Sigmoid colon (tissue), 6 donors: ENCODE measurements at regions not wholly inside any gene's neighbourhood (a gene's known extent, or its start where the extent isn't known, plus 50 kb on each side); places are given as distances from the start of the nearest gene placed in this dataset.

Source experiments
- DNase-seq: peaks from one replicate; pipeline ENCODE4 v3.0.0-alpha.2; 2019
- H3K27ac ChIP-seq, 4 donors: fragments of 200-600 bp; sonication (generic); one replicate each; pipeline ENCODE4 v1.5.1; 2016 to 2019; ENCODE audit warnings: mild to moderate bottlenecking in 1 of 4
- H3K27me3 ChIP-seq, 3 donors: fragments of 200-600 bp; sonication (generic); one replicate each; pipeline ENCODE4 v1.5.1; 2019; ENCODE audit warnings: mild to moderate bottlenecking in 1 of 3
- H3K36me3 ChIP-seq, 4 donors: fragments of 200-600 bp; sonication (generic); one replicate each; pipeline ENCODE4 v1.5.1; 2016 to 2019
- H3K4me1 ChIP-seq, 4 donors: fragments of 200-600 bp; sonication (generic); one replicate each; pipeline ENCODE4 v1.5.1; 2017 to 2019
- H3K4me3 ChIP-seq, 4 donors: fragments of 200-600 bp; sonication (generic); one replicate each; pipeline ENCODE4 v1.5.1; 2017 to 2019; ENCODE audit warnings: mild to moderate bottlenecking in 2 of 4, moderate library complexity in 1 of 4
- H3K9me3 ChIP-seq, 4 donors: fragments of 200-600 bp in 3 of 4; sonication (generic) in 3 of 4; one replicate each; pipeline versions ENCODE4 v1.5.1 to v1.6.1; 2013 to 2019
- CTCF ChIP-seq, 4 experiments: fragments of 450-650 bp in 3 of 4; fragments of 200-600 bp in 1 of 4; IDR thresholded peaks; one replicate each; pipeline ENCODE4 v1.5.1; 2016 to 2019; ENCODE audit warnings: antibody characterized with exemption in 4 of 4, mild to moderate bottlenecking in 3 of 4, moderate library complexity in 2 of 4
- EP300 ChIP-seq, 4 donors: sonication (generic); formaldehyde crosslinking; IDR thresholded peaks; one replicate each; pipeline ENCODE4 v1.6.1; 2017; ENCODE audit warnings: antibody characterized with exemption in 4 of 4
- POLR2A ChIP-seq, 2 donors: fragments of 450-650 bp; IDR thresholded peaks; one replicate each; pipeline ENCODE4 v1.6.1; 2016; ENCODE audit warnings: antibody characterized with exemption in 2 of 2, mild to moderate bottlenecking in 2 of 2, moderate library complexity in 2 of 2
- POLR2AphosphoS5 ChIP-seq, 4 donors: sonication (generic); formaldehyde crosslinking; IDR thresholded peaks; one replicate each; pipeline ENCODE4 v1.6.1; 2017; ENCODE audit warnings: antibody characterized with exemption in 4 of 4
- WGBS, 2 donors: extraction: QIAGEN DNeasy Blood & Tissue Kit; methylation state at CpG; one replicate each; pipeline ENCODE4 v1.1.7; 2013; 5-methylcytosine and 5-hydroxymethylcytosine counted together
- intact Hi-C: fragments of 100-400 bp; cut with DNase I; formaldehyde crosslinking; loops from one replicate; pipeline ENCODE4 v1.15.1; 2023
- donor health status: healthy with polysubstance abuse.
- donor health status: healthy.

GRCh38 chr16:87065446-87066132, 251.6 kb downstream of the C16orf95 start:
- Histone ChIP-seq H3K36me3 (no peaks in the 10 kb centered on the region), H3K4me3 (no peak overlapping the region), H3K27ac (no peak overlapping the region), H3K4me1 (no peaks in the 10 kb centered on the region), H3K27me3 (peaks cover 0 to 97% (median 43%) of the 10 kb centered on the region in 3 donors), H3K9me3 (no peaks in the 10 kb centered on the region)
- no peak for TF ChIP-seq POLR2A (IDR thresholded peaks at IDR 0.05)
- TF ChIP-seq CTCF (IDR thresholded peaks at IDR 0.05) = no peak
- TF ChIP-seq EP300 (IDR thresholded peaks at IDR 0.05) = no peak
- TF ChIP-seq POLR2AphosphoS5 (IDR thresholded peaks at IDR 0.05) = no peak
- 43 to 51% methylated on average over 14 of the region's 14 CpGs for WGBS, 2 donors
- intact Hi-C loops = loop anchor here (10.0 kb wide), 1 partner anchor 209 kb away; no protein-coding TSS in a partner anchor
- DNase-seq = peak; percentile 32

- intact Hi-C loops = loop anchor here (10.0 kb wide), 1 partner anchor 208 kb away; no protein-coding TSS in a partner anchor
- WGBS, 2 donors = 86 to 87% methylated on average over 30 of the region's 30 CpGs
- Histone ChIP-seq H3K36me3 (no peaks in the 10 kb centered on the region), H3K27me3 (peaks cover 0 to 93% (median 50%) of the 10 kb centered on the region in 3 donors), H3K27ac (no peak overlapping the region), H3K9me3 (no peaks in the 10 kb centered on the region), H3K4me3 (no peak overlapping the region), H3K4me1 (no peaks in the 10 kb centered on the region)
- DNase-seq = peak; percentile 53
- no peak for TF ChIP-seq EP300 (IDR thresholded peaks at IDR 0.05)
- TF ChIP-seq CTCF (IDR thresholded peaks at IDR 0.05) = no peak
- no peak for TF ChIP-seq POLR2AphosphoS5 (IDR thresholded peaks at IDR 0.05)
- no peak for TF ChIP-seq POLR2A (IDR thresholded peaks at IDR 0.05)
Observed at GRCh38 chr16:87066133-87067002, 250.8 kb downstream of the C16orf95 start.

GRCh38 chr16:87067003-87067556, 250.1 kb downstream of the C16orf95 start:
- Histone ChIP-seq H3K36me3 (no peaks in the 10 kb centered on the region), H3K27ac (no peak overlapping the region), H3K9me3 (no peaks in the 10 kb centered on the region), H3K4me3 (no peak overlapping the region), H3K4me1 (no peaks in the 10 kb centered on the region), H3K27me3 (peaks cover 0 to 88% (median 50%) of the 10 kb centered on the region in 3 donors)
- 75 to 86% methylated on average over 24 of the region's 24 CpGs for WGBS, 2 donors
- intact Hi-C loops = loop anchor here (10.0 kb wide), 1 partner anchor 208 kb away; no protein-coding TSS in a partner anchor
- peak; percentile 47 for DNase-seq
- TF ChIP-seq EP300 (IDR thresholded peaks at IDR 0.05) = no peak

- H3K4me1 ChIP-seq = no peaks in the 10 kb centered on the region
- peaks cover 0 to 78% (median 42%) of the 10 kb centered on the region in 3 donors for H3K27me3 ChIP-seq
- no peaks in the 10 kb centered on the region for H3K36me3 ChIP-seq
- H3K4me3 ChIP-seq = no peak overlapping the region
- DNase-seq = peak; percentile 22
- 78 to 83% methylated on average over 40 of the region's 40 CpGs for WGBS, 2 donors
- intact Hi-C loops = loop anchor here (10.0 kb wide), 1 partner anchor 207 kb away; no protein-coding TSS in a partner anchor
- H3K9me3 ChIP-seq = no peaks in the 10 kb centered on the region
- TF ChIP-seq EP300 (IDR thresholded peaks at IDR 0.05) = no peak
- TF ChIP-seq CTCF (IDR thresholded peaks at IDR 0.05) = no peak
- no peak for TF ChIP-seq POLR2AphosphoS5 (IDR thresholded peaks at IDR 0.05)
- TF ChIP-seq POLR2A (IDR thresholded peaks at IDR 0.05) = no peak
- H3K27ac ChIP-seq = no peak overlapping the region
Observed at GRCh38 chr16:87067836-87068761, 249.1 kb downstream of the C16orf95 start.
